ENCODE measurements at regions not wholly inside any gene's neighbourhood (a gene's known extent, or its start where the extent isn't known, plus 50 kb on each side); places are given as distances from the start of the nearest gene placed in this dataset.

- H4K20me1 ChIP-seq (ENCODE audit: insufficient read depth): no peaks in the 10 kb centered on the region
- H3K79me2 ChIP-seq (ENCODE audit: insufficient read depth, low read depth): no peaks in the 10 kb centered on the region
- peaks cover 100% of the 10 kb centered on the region for H3K27me3 ChIP-seq (ENCODE audit: insufficient read depth, low read depth)
- H3K36me3 ChIP-seq (ENCODE audit: insufficient read depth): no peaks in the 10 kb centered on the region
- TF ChIP-seq CTCF (conservative IDR thresholded peaks at IDR 0.05; ENCODE audit: low read depth, low read length): no peak
- no peaks in the 10 kb centered on the region for H3K4me1 ChIP-seq (ENCODE audit: low read depth, poor library complexity, severe bottlenecking)
- no peak overlapping the region for H3K4me2 ChIP-seq
- H3K4me3 ChIP-seq (IDR thresholded peaks at IDR 0.05; ENCODE audit: insufficient read depth, low read depth, low read length): no peak overlapping the region
- no peak overlapping the region for H2AFZ ChIP-seq (ENCODE audit: low read depth)
- no peak overlapping the region for H3K9ac ChIP-seq
- no peak overlapping the region for H3K27ac ChIP-seq
Measured at GRCh38 chr20:62564456-62565245, 77.7 kb upstream of the SLCO4A1 start.

GRCh38 chr20:62566266-62566665, 76.0 kb upstream of the SLCO4A1 start:
- peaks cover 100% of the 10 kb centered on the region for H3K27me3 ChIP-seq (ENCODE audit: insufficient read depth, low read depth)
- no peak for TF ChIP-seq CTCF (conservative IDR thresholded peaks at IDR 0.05; ENCODE audit: low read depth, low read length)
- no peaks in the 10 kb centered on the region for H3K36me3 ChIP-seq (ENCODE audit: insufficient read depth)
- no peak overlapping the region for H3K4me3 ChIP-seq (IDR thresholded peaks at IDR 0.05; ENCODE audit: insufficient read depth, low read depth, low read length)
- H4K20me1 ChIP-seq (ENCODE audit: insufficient read depth): no peaks in the 10 kb centered on the region
- no peaks in the 10 kb centered on the region for H3K79me2 ChIP-seq (ENCODE audit: insufficient read depth, low read depth)
- no peak overlapping the region for H3K4me2 ChIP-seq
- H3K4me1 ChIP-seq (ENCODE audit: low read depth, poor library complexity, severe bottlenecking): no peaks in the 10 kb centered on the region
- H2AFZ ChIP-seq (ENCODE audit: low read depth): no peak overlapping the region
- no peak overlapping the region for H3K27ac ChIP-seq
- no peak overlapping the region for H3K9ac ChIP-seq

GRCh38 chr20:62566771-62567170, 75.5 kb upstream of the SLCO4A1 start:
- no peak overlapping the region for H2AFZ ChIP-seq (ENCODE audit: low read depth)
- no peak overlapping the region for H3K4me3 ChIP-seq (IDR thresholded peaks at IDR 0.05; ENCODE audit: insufficient read depth, low read depth, low read length)
- H3K27me3 ChIP-seq (ENCODE audit: insufficient read depth, low read depth): peaks cover 96% of the 10 kb centered on the region
- no peak for TF ChIP-seq CTCF (conservative IDR thresholded peaks at IDR 0.05; ENCODE audit: low read depth, low read length)
- no peaks in the 10 kb centered on the region for H3K79me2 ChIP-seq (ENCODE audit: insufficient read depth, low read depth)
- no peaks in the 10 kb centered on the region for H3K4me1 ChIP-seq (ENCODE audit: low read depth, poor library complexity, severe bottlenecking)
- H4K20me1 ChIP-seq (ENCODE audit: insufficient read depth): no peaks in the 10 kb centered on the region
- H3K9ac ChIP-seq: no peak overlapping the region
- no peak overlapping the region for H3K4me2 ChIP-seq
- no peaks in the 10 kb centered on the region for H3K36me3 ChIP-seq (ENCODE audit: insufficient read depth)
- H3K27ac ChIP-seq: no peak overlapping the region

GRCh38 chr20:62567246-62568044, 74.9 kb upstream of the SLCO4A1 start:
- no peak overlapping the region for H3K9ac ChIP-seq
- H2AFZ ChIP-seq (ENCODE audit: low read depth): no peak overlapping the region
- peaks cover 95% of the 10 kb centered on the region for H3K27me3 ChIP-seq (ENCODE audit: insufficient read depth, low read depth)
- H4K20me1 ChIP-seq (ENCODE audit: insufficient read depth): no peaks in the 10 kb centered on the region
- no peak overlapping the region for H3K4me2 ChIP-seq
- H3K79me2 ChIP-seq (ENCODE audit: insufficient read depth, low read depth): no peaks in the 10 kb centered on the region
- H3K36me3 ChIP-seq (ENCODE audit: insufficient read depth): no peaks in the 10 kb centered on the region
- H3K4me3 ChIP-seq (IDR thresholded peaks at IDR 0.05; ENCODE audit: insufficient read depth, low read depth, low read length): no peak overlapping the region
- H3K4me1 ChIP-seq (ENCODE audit: low read depth, poor library complexity, severe bottlenecking): no peaks in the 10 kb centered on the region
- TF ChIP-seq CTCF (conservative IDR thresholded peaks at IDR 0.05; ENCODE audit: low read depth, low read length): no peak
- H3K27ac ChIP-seq: no peak overlapping the region
